DOHH2 (cell line): ENCODE measurements at regions not wholly inside any gene's neighbourhood (a gene's known extent, or its start where the extent isn't known, plus 50 kb on each side); places are given as distances from the start of the nearest gene placed in this dataset.

Source experiments
- EZH2phosphoT487 ChIP-seq: fragments of 200-600 bp; sonication (generic); IDR thresholded peaks from 2 replicates; pipeline ENCODE4 v1.6.1; 2017; ENCODE audit warnings: borderline replicate concordance, mild to moderate bottlenecking, antibody characterized with exemption, low read length, moderate library complexity, mixed read lengths
- TF ChIP-seq, protein P1 (sequence below): fragments of 200-600 bp; sonication (generic); IDR thresholded peaks from one replicate; pipeline ENCODE4 v1.5.1; 2014; ENCODE audit warnings: antibody characterized with exemption, mild to moderate bottlenecking, low read depth, low read length; ENCODE audit not compliant: poor library complexity, severe bottlenecking

DNA sequence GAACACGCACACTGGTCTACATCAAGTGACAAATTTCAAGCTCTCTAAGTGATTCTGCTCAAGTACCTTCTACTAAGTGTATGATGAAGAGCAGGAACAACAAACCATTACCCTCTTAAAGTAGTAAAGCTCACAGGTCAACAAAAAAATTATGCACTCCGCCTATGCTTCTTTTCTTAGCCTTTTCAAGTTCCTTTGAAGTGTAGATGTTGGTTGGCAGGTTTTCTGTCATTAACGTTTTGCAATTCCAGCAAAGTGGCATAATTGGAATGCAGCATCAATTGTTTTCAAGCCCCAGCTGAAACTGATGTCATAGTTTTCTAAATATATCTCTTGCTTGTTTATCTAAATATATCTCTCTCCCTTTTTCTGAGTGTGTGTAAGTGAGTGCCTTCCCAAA is 396.9 kb upstream of the EYS start:
- TF ChIP-seq, protein P1, sequence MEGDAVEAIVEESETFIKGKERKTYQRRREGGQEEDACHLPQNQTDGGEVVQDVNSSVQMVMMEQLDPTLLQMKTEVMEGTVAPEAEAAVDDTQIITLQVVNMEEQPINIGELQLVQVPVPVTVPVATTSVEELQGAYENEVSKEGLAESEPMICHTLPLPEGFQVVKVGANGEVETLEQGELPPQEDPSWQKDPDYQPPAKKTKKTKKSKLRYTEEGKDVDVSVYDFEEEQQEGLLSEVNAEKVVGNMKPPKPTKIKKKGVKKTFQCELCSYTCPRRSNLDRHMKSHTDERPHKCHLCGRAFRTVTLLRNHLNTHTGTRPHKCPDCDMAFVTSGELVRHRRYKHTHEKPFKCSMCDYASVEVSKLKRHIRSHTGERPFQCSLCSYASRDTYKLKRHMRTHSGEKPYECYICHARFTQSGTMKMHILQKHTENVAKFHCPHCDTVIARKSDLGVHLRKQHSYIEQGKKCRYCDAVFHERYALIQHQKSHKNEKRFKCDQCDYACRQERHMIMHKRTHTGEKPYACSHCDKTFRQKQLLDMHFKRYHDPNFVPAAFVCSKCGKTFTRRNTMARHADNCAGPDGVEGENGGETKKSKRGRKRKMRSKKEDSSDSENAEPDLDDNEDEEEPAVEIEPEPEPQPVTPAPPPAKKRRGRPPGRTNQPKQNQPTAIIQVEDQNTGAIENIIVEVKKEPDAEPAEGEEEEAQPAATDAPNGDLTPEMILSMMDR = no peak
- no peak for TF ChIP-seq EZH2phosphoT487
